ENCODE measurements at regions not wholly inside any gene's neighbourhood (a gene's known extent, or its start where the extent isn't known, plus 50 kb on each side); places are given as distances from the start of the nearest gene placed in this dataset.

GRCh38 chr11:130772266-130773227 is 143.7 kb downstream of the SNX19 start:
- ATAC-seq (ENCODE audit: low FRiP score) (peak; percentile 42), DNase-seq (no peak)
- H3K4me3 ChIP-seq (ENCODE audit: low read length in 2 of 2): no peak overlapping the region
- H3K4me1 ChIP-seq (ENCODE audit: control insufficient read depth in 1 of 2, insufficient read depth in 2 of 2, low read length in 2 of 2): no peaks in the 10 kb centered on the region
- no peaks in the 10 kb centered on the region for H3K36me3 ChIP-seq (ENCODE audit: control insufficient read depth in 1 of 2, insufficient read depth in 2 of 2, low read length in 1 of 2)
- H3K27ac ChIP-seq (ENCODE audit: low read depth in 1 of 2, low read length in 2 of 2): no peak overlapping the region
- no peaks in the 10 kb centered on the region for H3K9me3 ChIP-seq (ENCODE audit: control insufficient read depth, low read length)
- H3K27me3 ChIP-seq (ENCODE audit: control insufficient read depth in 1 of 2, insufficient read depth in 2 of 2, low read length in 1 of 2): no peaks in the 10 kb centered on the region
- intact Hi-C loops (cut with DNase I): no loop called here
- WGBS, 2 donors: 50 to 60% methylated on average over 6 of the region's 6 CpGs

DNA sequence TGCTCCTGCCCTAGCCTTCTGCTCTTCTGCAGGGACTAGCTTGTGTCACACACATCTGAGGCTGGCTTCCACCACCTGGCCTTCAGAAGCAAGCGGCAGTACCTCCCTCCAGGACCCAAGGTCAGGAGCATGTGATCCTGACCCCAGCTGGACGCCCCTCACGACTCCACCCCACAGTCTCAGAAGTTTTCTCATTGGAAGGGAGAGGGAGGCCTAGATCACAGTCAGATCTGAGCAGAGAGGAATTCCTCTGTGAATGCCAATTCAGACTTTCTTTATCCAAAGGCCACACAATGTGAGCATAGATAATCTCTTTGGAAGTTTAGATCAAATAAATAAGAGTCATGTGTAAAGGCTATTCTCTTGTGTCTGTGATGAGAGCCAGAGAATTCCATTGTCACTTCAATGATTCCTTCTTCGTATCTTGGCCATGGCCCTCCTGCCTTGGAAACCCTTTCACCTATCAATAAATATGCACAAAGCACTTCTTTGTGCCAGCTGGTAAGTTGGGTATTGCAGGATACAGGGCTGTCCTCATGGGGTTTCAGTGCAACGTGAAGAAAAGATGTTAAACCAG is 142.9 kb downstream of the SNX19 start:
- no peak overlapping the region for H3K4me3 ChIP-seq (ENCODE audit: low read length in 2 of 2)
- DNase-seq (no peak), ATAC-seq (ENCODE audit: low FRiP score) (no peak)
- no peaks in the 10 kb centered on the region for H3K27me3 ChIP-seq (ENCODE audit: control insufficient read depth in 1 of 2, insufficient read depth in 2 of 2, low read length in 1 of 2)
- no peaks in the 10 kb centered on the region for H3K4me1 ChIP-seq (ENCODE audit: control insufficient read depth in 1 of 2, insufficient read depth in 2 of 2, low read length in 2 of 2)
- 88 to 93% methylated on average over 5 of the region's 5 CpGs for WGBS, 2 donors
- H3K27ac ChIP-seq (ENCODE audit: low read depth in 1 of 2, low read length in 2 of 2): no peak overlapping the region
- no peaks in the 10 kb centered on the region for H3K36me3 ChIP-seq (ENCODE audit: control insufficient read depth in 1 of 2, insufficient read depth in 2 of 2, low read length in 1 of 2)
- H3K9me3 ChIP-seq (ENCODE audit: control insufficient read depth, low read length): no peaks in the 10 kb centered on the region
- intact Hi-C loops (cut with DNase I): no loop called here

- WGBS, 2 donors: 46 to 52% methylated on average over 3 of the region's 3 CpGs
- Histone ChIP-seq H3K4me1 (ENCODE audit: control insufficient read depth in 1 of 2, insufficient read depth in 2 of 2, low read length in 2 of 2) (no peaks in the 10 kb centered on the region), H3K27ac (ENCODE audit: low read depth in 1 of 2, low read length in 2 of 2) (no peak overlapping the region), H3K27me3 (ENCODE audit: control insufficient read depth in 1 of 2, insufficient read depth in 2 of 2, low read length in 1 of 2) (no peaks in the 10 kb centered on the region), H3K9me3 (ENCODE audit: control insufficient read depth, low read length) (no peaks in the 10 kb centered on the region), H3K4me3 (ENCODE audit: low read length in 2 of 2) (no peak overlapping the region), H3K36me3 (ENCODE audit: control insufficient read depth in 1 of 2, insufficient read depth in 2 of 2, low read length in 1 of 2) (no peaks in the 10 kb centered on the region)
- DNase-seq (no peak), ATAC-seq (ENCODE audit: low FRiP score) (no peak)
- intact Hi-C loops (cut with DNase I): no loop called here
Measured at GRCh38 chr11:130774703-130775102, 141.6 kb downstream of the SNX19 start.

GRCh38 chr11:130775306-130776060 is 140.8 kb downstream of the SNX19 start:
- no peak for DNase-seq

DNA sequence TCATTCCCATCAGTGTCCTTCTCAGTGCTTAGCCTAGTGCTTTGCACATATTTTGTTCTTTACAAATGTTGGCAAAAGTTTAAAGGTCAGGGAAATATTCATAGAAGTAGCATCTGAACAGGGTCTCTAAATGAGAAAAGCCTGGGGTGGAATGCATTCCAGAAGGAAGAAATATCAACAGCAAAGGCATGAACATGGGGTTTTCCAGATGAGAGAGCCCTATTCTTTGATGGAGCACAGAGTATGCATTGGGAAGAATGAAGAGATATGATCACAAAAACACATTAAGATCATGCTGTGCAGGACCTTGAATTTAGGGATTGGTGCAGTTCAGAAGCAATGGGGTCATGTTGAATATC is 140.2 kb downstream of the SNX19 start:
- Histone ChIP-seq H3K4me1 (ENCODE audit: control insufficient read depth in 1 of 2, insufficient read depth in 2 of 2, low read length in 2 of 2) (no peaks in the 10 kb centered on the region), H3K27me3 (ENCODE audit: control insufficient read depth in 1 of 2, insufficient read depth in 2 of 2, low read length in 1 of 2) (no peaks in the 10 kb centered on the region), H3K36me3 (ENCODE audit: control insufficient read depth in 1 of 2, insufficient read depth in 2 of 2, low read length in 1 of 2) (no peaks in the 10 kb centered on the region), H3K27ac (ENCODE audit: low read depth in 1 of 2, low read length in 2 of 2) (no peak overlapping the region), H3K4me3 (ENCODE audit: low read length in 2 of 2) (no peak overlapping the region), H3K9me3 (ENCODE audit: control insufficient read depth, low read length) (no peaks in the 10 kb centered on the region)
- intact Hi-C loops (cut with DNase I): no loop called here
- no peak for ATAC-seq (ENCODE audit: low FRiP score)
- no peak for DNase-seq

More at GRCh38 chr11:130775306-130776060, 140.8 kb downstream of the SNX19 start:
- Histone ChIP-seq H3K27me3 (ENCODE audit: control insufficient read depth in 1 of 2, insufficient read depth in 2 of 2, low read length in 1 of 2) (no peaks in the 10 kb centered on the region), H3K4me3 (ENCODE audit: low read length in 2 of 2) (no peak overlapping the region), H3K4me1 (ENCODE audit: control insufficient read depth in 1 of 2, insufficient read depth in 2 of 2, low read length in 2 of 2) (no peaks in the 10 kb centered on the region), H3K9me3 (ENCODE audit: control insufficient read depth, low read length) (no peaks in the 10 kb centered on the region), H3K27ac (ENCODE audit: low read depth in 1 of 2, low read length in 2 of 2) (no peak overlapping the region), H3K36me3 (ENCODE audit: control insufficient read depth in 1 of 2, insufficient read depth in 2 of 2, low read length in 1 of 2) (no peaks in the 10 kb centered on the region)
- ATAC-seq (ENCODE audit: low FRiP score): no peak
- intact Hi-C loops (cut with DNase I): no loop called here
- 87 to 88% methylated on average over 6 of the region's 6 CpGs for WGBS, 2 donors

DNA sequence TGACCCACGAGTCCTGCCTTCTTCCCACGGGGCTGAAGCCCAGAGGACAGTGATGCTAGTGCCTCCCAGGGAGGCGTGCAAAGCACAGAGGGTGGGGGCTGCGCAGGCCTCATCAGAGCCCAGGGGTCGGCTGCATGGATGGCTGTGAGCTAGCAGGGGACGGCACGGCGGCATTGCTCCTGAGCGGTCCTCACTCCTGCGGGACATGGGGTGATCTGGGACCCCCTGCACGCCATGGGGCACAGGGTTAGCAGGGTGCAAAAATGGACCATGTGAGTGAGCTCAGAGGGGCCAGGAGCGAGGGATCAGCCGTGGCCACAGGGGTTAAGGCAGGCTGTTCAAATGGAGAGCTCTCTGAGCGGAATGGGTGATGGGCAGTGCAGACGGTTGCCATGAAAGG is 138.3 kb downstream of the SNX19 start:
- H3K27ac ChIP-seq (ENCODE audit: low read depth in 1 of 2, low read length in 2 of 2): no peak overlapping the region
- intact Hi-C loops (cut with DNase I): no loop called here
- WGBS, 2 donors: 96 to 97% methylated on average over 15 of the region's 15 CpGs
- H3K4me1 ChIP-seq (ENCODE audit: control insufficient read depth in 1 of 2, insufficient read depth in 2 of 2, low read length in 2 of 2): no peaks in the 10 kb centered on the region
- H3K9me3 ChIP-seq (ENCODE audit: control insufficient read depth, low read length): no peaks in the 10 kb centered on the region
- H3K27me3 ChIP-seq (ENCODE audit: control insufficient read depth in 1 of 2, insufficient read depth in 2 of 2, low read length in 1 of 2): no peaks in the 10 kb centered on the region
- no peak overlapping the region for H3K4me3 ChIP-seq (ENCODE audit: low read length in 2 of 2)
- H3K36me3 ChIP-seq (ENCODE audit: control insufficient read depth in 1 of 2, insufficient read depth in 2 of 2, low read length in 1 of 2): no peaks in the 10 kb centered on the region
- DNase-seq (no peak), ATAC-seq (ENCODE audit: low FRiP score) (no peak)

DNA sequence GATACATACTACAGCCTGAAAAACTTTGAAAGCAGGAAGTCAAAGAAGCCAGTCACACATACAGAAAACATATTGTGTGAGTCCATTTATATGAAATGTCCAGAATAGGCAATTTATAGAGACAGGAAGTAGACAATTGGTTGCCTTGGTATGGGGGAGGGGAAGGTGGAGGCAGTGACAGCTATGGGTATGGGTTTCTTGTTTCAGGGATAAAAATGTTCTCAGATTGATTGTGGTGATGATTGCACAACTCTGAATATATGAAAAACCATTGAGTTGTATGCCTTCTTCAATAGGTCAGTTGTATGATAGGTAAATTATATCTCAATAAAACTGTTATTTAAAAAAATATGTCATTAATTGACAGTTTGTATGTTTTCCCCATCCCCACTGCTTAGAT is 137.6 kb downstream of the SNX19 start:
- DNase-seq (no peak), ATAC-seq (ENCODE audit: low FRiP score) (no peak)
- Histone ChIP-seq H3K27ac (ENCODE audit: low read depth in 1 of 2, low read length in 2 of 2) (no peak overlapping the region), H3K4me1 (ENCODE audit: control insufficient read depth in 1 of 2, insufficient read depth in 2 of 2, low read length in 2 of 2) (no peaks in the 10 kb centered on the region), H3K9me3 (ENCODE audit: control insufficient read depth, low read length) (no peaks in the 10 kb centered on the region), H3K4me3 (ENCODE audit: low read length in 2 of 2) (no peak overlapping the region), H3K36me3 (ENCODE audit: control insufficient read depth in 1 of 2, insufficient read depth in 2 of 2, low read length in 1 of 2) (no peaks in the 10 kb centered on the region), H3K27me3 (ENCODE audit: control insufficient read depth in 1 of 2, insufficient read depth in 2 of 2, low read length in 1 of 2) (no peaks in the 10 kb centered on the region)
- intact Hi-C loops (cut with DNase I): no loop called here

- DNase-seq (no peak), ATAC-seq (ENCODE audit: low FRiP score) (no peak)
- intact Hi-C loops (cut with DNase I): no loop called here
- WGBS, 2 donors: 100% methylated on average over 1 of the region's 1 CpG
- Histone ChIP-seq H3K9me3 (ENCODE audit: control insufficient read depth, low read length) (no peaks in the 10 kb centered on the region), H3K4me3 (ENCODE audit: low read length in 2 of 2) (no peak overlapping the region), H3K4me1 (ENCODE audit: control insufficient read depth in 1 of 2, insufficient read depth in 2 of 2, low read length in 2 of 2) (no peaks in the 10 kb centered on the region), H3K27me3 (ENCODE audit: control insufficient read depth in 1 of 2, insufficient read depth in 2 of 2, low read length in 1 of 2) (no peaks in the 10 kb centered on the region), H3K36me3 (ENCODE audit: control insufficient read depth in 1 of 2, insufficient read depth in 2 of 2, low read length in 1 of 2) (no peaks in the 10 kb centered on the region), H3K27ac (ENCODE audit: low read depth in 1 of 2, low read length in 2 of 2) (no peak overlapping the region)
Measured at GRCh38 chr11:130779267-130779666, 137.0 kb downstream of the SNX19 start.
